ENCODE measurements at regions not wholly inside any gene's neighbourhood (a gene's known extent, or its start where the extent isn't known, plus 50 kb on each side); places are given as distances from the start of the nearest gene placed in this dataset.

GRCh38 chr11:11065396-11065795 is 207.5 kb upstream of the ZBED5 start:
- H3K4me1 Mint-ChIP-seq, result no peaks in the 10 kb centered on the region
- H3K9me3 Mint-ChIP-seq, result no peaks in the 10 kb centered on the region
- H3K27ac Mint-ChIP-seq, result no peak overlapping the region
- H3K36me3 Mint-ChIP-seq, result no peaks in the 10 kb centered on the region
- no peak for ATAC-seq
- no peak overlapping the region for H3K4me3 Mint-ChIP-seq
- H3K27me3 Mint-ChIP-seq, result peaks cover 33% of the 10 kb centered on the region

GRCh38 chr11:11057472-11057854 is 199.6 kb upstream of the ZBED5 start:
- H3K27me3 Mint-ChIP-seq, result peaks cover 24% of the 10 kb centered on the region
- H3K36me3 Mint-ChIP-seq, result peaks cover 17% of the 10 kb centered on the region
- no peak for ATAC-seq
- no peak overlapping the region for H3K27ac Mint-ChIP-seq
- peaks cover 18% of the 10 kb centered on the region for H3K9me3 Mint-ChIP-seq
- no peaks in the 10 kb centered on the region for H3K4me1 Mint-ChIP-seq
- no peak overlapping the region for H3K4me3 Mint-ChIP-seq

- no peak for ATAC-seq
- Mint-ChIP-seq H3K27me3 (peaks cover 30% of the 10 kb centered on the region), H3K36me3 (peaks cover 17% of the 10 kb centered on the region), H3K9me3 (peaks cover 18% of the 10 kb centered on the region), H3K4me3 (no peak overlapping the region), H3K27ac (no peak overlapping the region), H3K4me1 (no peaks in the 10 kb centered on the region)
Measured at GRCh38 chr11:11056749-11057471, 199.1 kb upstream of the ZBED5 start.

GRCh38 chr11:11056316-11056715 is 198.5 kb upstream of the ZBED5 start:
- H3K4me3 Mint-ChIP-seq, result no peak overlapping the region
- H3K4me1 Mint-ChIP-seq, result no peaks in the 10 kb centered on the region
- no peak for ATAC-seq
- peaks cover 17% of the 10 kb centered on the region for H3K36me3 Mint-ChIP-seq
- H3K9me3 Mint-ChIP-seq, result peaks cover 18% of the 10 kb centered on the region
- peaks cover 32% of the 10 kb centered on the region for H3K27me3 Mint-ChIP-seq
- H3K27ac Mint-ChIP-seq, result no peak overlapping the region

GRCh38 chr11:11047851-11048610 is 190.2 kb upstream of the ZBED5 start:
- no peak for ATAC-seq
- Mint-ChIP-seq H3K27me3 (peaks cover 13% of the 10 kb centered on the region), H3K9me3 (no peaks in the 10 kb centered on the region)

GRCh38 chr11:11046781-11047180 is 188.9 kb upstream of the ZBED5 start:
- no peak overlapping the region for H3K4me3 Mint-ChIP-seq
- no peak for ATAC-seq
- no peaks in the 10 kb centered on the region for H3K9me3 Mint-ChIP-seq
- no peak overlapping the region for H3K27ac Mint-ChIP-seq
- no peaks in the 10 kb centered on the region for H3K36me3 Mint-ChIP-seq
- no peaks in the 10 kb centered on the region for H3K4me1 Mint-ChIP-seq
- H3K27me3 Mint-ChIP-seq, result peaks cover under 1% of the 10 kb centered on the region

More at GRCh38 chr11:11047851-11048610, 190.2 kb upstream of the ZBED5 start:
- H3K4me1 Mint-ChIP-seq, result no peaks in the 10 kb centered on the region
- no peak overlapping the region for H3K27ac Mint-ChIP-seq
- no peaks in the 10 kb centered on the region for H3K36me3 Mint-ChIP-seq
- H3K4me3 Mint-ChIP-seq, result no peak overlapping the region

- Mint-ChIP-seq H3K4me1 (no peaks in the 10 kb centered on the region), H3K9me3 (no peaks in the 10 kb centered on the region), H3K36me3 (no peaks in the 10 kb centered on the region), H3K27me3 (no peaks in the 10 kb centered on the region), H3K27ac (no peak overlapping the region), H3K4me3 (no peak overlapping the region)
- ATAC-seq, result no peak
Measured at GRCh38 chr11:11045156-11045930, 187.5 kb upstream of the ZBED5 start.

- ATAC-seq, result no peak
- H3K27ac Mint-ChIP-seq, result no peak overlapping the region
- no peaks in the 10 kb centered on the region for H3K36me3 Mint-ChIP-seq
- H3K4me3 Mint-ChIP-seq, result no peak overlapping the region
- no peaks in the 10 kb centered on the region for H3K4me1 Mint-ChIP-seq
- H3K27me3 Mint-ChIP-seq, result no peaks in the 10 kb centered on the region
- no peaks in the 10 kb centered on the region for H3K9me3 Mint-ChIP-seq
Measured at GRCh38 chr11:11044137-11044855, 186.4 kb upstream of the ZBED5 start.

- H3K4me1 Mint-ChIP-seq, result no peaks in the 10 kb centered on the region
- H3K4me3 Mint-ChIP-seq, result no peak overlapping the region
- no peak for ATAC-seq
- H3K27ac Mint-ChIP-seq, result no peak overlapping the region
- H3K27me3 Mint-ChIP-seq, result no peaks in the 10 kb centered on the region
- no peaks in the 10 kb centered on the region for H3K9me3 Mint-ChIP-seq
- H3K36me3 Mint-ChIP-seq, result no peaks in the 10 kb centered on the region
Measured at GRCh38 chr11:11043721-11044120, 185.9 kb upstream of the ZBED5 start.

- H3K36me3 Mint-ChIP-seq, result no peaks in the 10 kb centered on the region
- H3K9me3 Mint-ChIP-seq, result no peaks in the 10 kb centered on the region
- ATAC-seq, result no peak
- H3K27me3 Mint-ChIP-seq, result peaks cover 17% of the 10 kb centered on the region
- H3K27ac Mint-ChIP-seq, result no peak overlapping the region
- H3K4me1 Mint-ChIP-seq, result no peaks in the 10 kb centered on the region
- no peak overlapping the region for H3K4me3 Mint-ChIP-seq
Measured at GRCh38 chr11:11039208-11039965, 181.5 kb upstream of the ZBED5 start.

- ATAC-seq, result no peak
- H3K27me3 Mint-ChIP-seq, result peaks cover 23% of the 10 kb centered on the region
- H3K4me1 Mint-ChIP-seq, result no peaks in the 10 kb centered on the region
- H3K9me3 Mint-ChIP-seq, result no peaks in the 10 kb centered on the region
- H3K4me3 Mint-ChIP-seq, result no peak overlapping the region
- H3K27ac Mint-ChIP-seq, result no peak overlapping the region
- H3K36me3 Mint-ChIP-seq, result no peaks in the 10 kb centered on the region
Measured at GRCh38 chr11:11038782-11039181, 180.9 kb upstream of the ZBED5 start.

- Mint-ChIP-seq H3K9me3 (no peaks in the 10 kb centered on the region), H3K36me3 (no peaks in the 10 kb centered on the region), H3K27ac (no peak overlapping the region), H3K27me3 (peaks cover 26% of the 10 kb centered on the region), H3K4me1 (no peaks in the 10 kb centered on the region), H3K4me3 (no peak overlapping the region)
- ATAC-seq, result no peak
Measured at GRCh38 chr11:11038352-11038751, 180.5 kb upstream of the ZBED5 start.

- H3K4me1 Mint-ChIP-seq, result no peaks in the 10 kb centered on the region
- no peak overlapping the region for H3K27ac Mint-ChIP-seq
- H3K36me3 Mint-ChIP-seq, result no peaks in the 10 kb centered on the region
- peak; percentile 72 for ATAC-seq
- H3K9me3 Mint-ChIP-seq, result no peaks in the 10 kb centered on the region
- H3K27me3 Mint-ChIP-seq, result peaks cover 34% of the 10 kb centered on the region
- H3K4me3 Mint-ChIP-seq, result no peak overlapping the region
Measured at GRCh38 chr11:11036848-11037732, 179.2 kb upstream of the ZBED5 start.

All from stimulated activated memory B cell treated with anti-CD40 and anti-IgM and Interleukin-4, amounts not matched to agents 10 μg/mL and 1 μg/mL and 100 μg/mL, for 72 hours (primary cell).